K562 (cell line): ENCODE measurements at regions not wholly inside any gene's neighbourhood (a gene's known extent, or its start where the extent isn't known, plus 50 kb on each side); places are given as distances from the start of the nearest gene placed in this dataset.

ENCODE experiments used
- ATAC-seq: fragments of 200-7000 bp; cut with Tn5 transposase; 3 replicates; pipeline ENCODE4 v1.9.1; 2020; ENCODE audit warnings: moderate library complexity
- BruUV-seq: library from RNA; stranded (reverse); fragments of 400-500 nt; replicated peaks from 2 replicates; lab custom pipeline; 2021; lab: Mats Ljungman, UMichigan
- CTCF ChIA-PET: fragments of 300-600 bp; formaldehyde crosslinking; extraction: SDS; loops from one replicate; lab custom pipeline; 2021; ENCODE audit warnings: low intra/inter-chr PET ratio; lab: Yijun Ruan, JAX
- POLR2A ChIA-PET: fragments of 300-600, 350-650 bp; sonication (Branson Sonifier 250); formaldehyde crosslinking; extraction: SDS; loops from one replicate; lab custom pipeline; 2021; ENCODE audit warnings: antibody characterized with exemption, inconsistent platforms; lab: Yijun Ruan, JAX
- DNase-seq, 4 experiments: peaks; one replicate each; pipeline versions ENCODE4 v3.0.0 to v3.0.0-alpha.2; 2011 to 2018; ENCODE audit warnings: low spot score in 3 of 4, mixed read lengths in 3 of 4; ENCODE audit errors: extremely low read depth in 1 of 4
- FAIRE-seq: peaks from 2 replicates; lab custom pipeline; 2011; peaks lifted over from hg19 to GRCh38; lab: Jason Lieb, UNC
- H2AFZ ChIP-seq: 2 replicates; pipeline ENCODE4 v1.6.0; 2011; ENCODE audit warnings: low read depth, low read length, control low read depth, inconsistent platforms
- H3K27ac ChIP-seq: fragments of 200-600 bp; 3 replicates; pipeline ENCODE4 v1.8.0; 2011; ENCODE audit warnings: low read depth, mild to moderate bottlenecking, control low read depth, inconsistent platforms, low read length, moderate library complexity, mixed read lengths; ENCODE audit errors: extremely low read depth
- H3K27me3 ChIP-seq, 2 experiments: fragments of 300-600 bp in 1 of 2; 2 replicates in 1 of 2; 3 replicates in 1 of 2; pipeline versions ENCODE4 v1.6.0 to v1.8.0; 2011; ENCODE audit warnings: inconsistent platforms in 2 of 2, low read length in 2 of 2, mild to moderate bottlenecking in 1 of 2, mixed read lengths in 1 of 2, moderate library complexity in 1 of 2; ENCODE audit not compliant: control insufficient read depth in 2 of 2, insufficient read depth in 2 of 2
- H3K36me3 ChIP-seq: fragments of 300-600 bp; 3 replicates; pipeline ENCODE4 v1.8.0; 2011; ENCODE audit warnings: mild to moderate bottlenecking, low read length, inconsistent platforms; ENCODE audit not compliant: control insufficient read depth, insufficient read depth
- H3K4me1 ChIP-seq, 2 experiments: fragments of 200-600 bp in 1 of 2; replicated peaks in 1 of 2; 2 replicates in 1 of 2; 3 replicates in 1 of 2; pipeline versions ENCODE4 v1.5.1 to v1.8.0; 2011; ENCODE audit warnings: inconsistent platforms in 2 of 2, low read length in 2 of 2, mild to moderate bottlenecking in 1 of 2, mixed read lengths in 1 of 2, moderate library complexity in 1 of 2; ENCODE audit not compliant: control insufficient read depth in 2 of 2, insufficient read depth in 2 of 2
- H3K4me2 ChIP-seq: 2 replicates; pipeline ENCODE4 v1.6.1; 2011; ENCODE audit warnings: low read length, control low read depth, inconsistent platforms, mixed read lengths; ENCODE audit not compliant: insufficient read depth
- H3K4me3 ChIP-seq: fragments of 200-600 bp; sonication (generic), shearing (Covaris generic); 2 replicates; pipeline ENCODE4 v1.5.1; 2016; ENCODE audit warnings: control low read depth, inconsistent platforms
- H3K79me2 ChIP-seq: fragments of 200-600 bp; 3 replicates; pipeline ENCODE4 v1.8.0; 2011; ENCODE audit warnings: low read length, inconsistent platforms; ENCODE audit not compliant: control insufficient read depth, insufficient read depth
- H3K9ac ChIP-seq, 2 experiments: 2 replicates each; pipeline versions ENCODE4 v1.6.0 to v1.6.1; 2011; ENCODE audit warnings: low read depth in 2 of 2, low read length in 2 of 2, control low read depth in 1 of 2, inconsistent platforms in 1 of 2, mild to moderate bottlenecking in 1 of 2, mixed read lengths in 1 of 2; ENCODE audit not compliant: insufficient read depth in 1 of 2
- H3K9me1 ChIP-seq: one replicate; pipeline ENCODE4 v1.6.0; 2011; ENCODE audit warnings: inconsistent platforms, mild to moderate bottlenecking, low read length, moderate library complexity; ENCODE audit not compliant: control insufficient read depth, insufficient read depth
- H3K9me3 ChIP-seq: replicated peaks from 2 replicates; pipeline ENCODE4 v1.5.1; 2011; ENCODE audit warnings: low read depth, low read length, inconsistent platforms; ENCODE audit not compliant: control insufficient read depth, insufficient read depth
- H4K20me1 ChIP-seq: replicated peaks from 2 replicates; pipeline ENCODE4 v1.6.1; 2011; ENCODE audit warnings: low read length, inconsistent platforms, mixed read lengths; ENCODE audit not compliant: control insufficient read depth, insufficient read depth
- E2F1 ChIP-seq: sonication (generic); formaldehyde crosslinking; IDR thresholded peaks from 2 replicates; pipeline ENCODE4 v1.8.1; 2023; ENCODE audit warnings: mild to moderate bottlenecking, missing genetic modification reagents, moderate library complexity
- EGR1 ChIP-seq: fragments of 450-650 bp; conservative IDR thresholded peaks from 2 replicates; pipeline ENCODE4 v1.6.1; 2017; ENCODE audit warnings: mild to moderate bottlenecking
- GTF2F1 ChIP-seq: IDR thresholded peaks from 2 replicates; pipeline ENCODE4 v1.6.1; 2011; ENCODE audit warnings: low read depth, low read length, improper control_type of control experiment
- SIX5 ChIP-seq, 2 experiments: IDR thresholded peaks; 2 replicates each; pipeline ENCODE4 v1.6.1; 2011; ENCODE audit warnings: low read length in 2 of 2, borderline replicate concordance in 1 of 2, low read depth in 1 of 2, mild to moderate bottlenecking in 1 of 2, moderate library complexity in 1 of 2; ENCODE audit not compliant: insufficient read depth in 1 of 2
- SREBF1 ChIP-seq: fragments of 150-350 bp; IDR thresholded peaks from 2 replicates; pipeline ENCODE4 v1.6.1; 2014; ENCODE audit warnings: antibody characterized with exemption, low read depth, low read length, borderline replicate concordance
- ZFP30 ChIP-seq: fragments of 250-450 bp; sonication (Bioruptor Pico); IDR thresholded peaks from 2 replicates; pipeline ENCODE4 v1.8.0; 2022; ENCODE audit warnings: moderate library complexity, mild to moderate bottlenecking, inconsistent platforms, borderline replicate concordance
- ZNF24 ChIP-seq: fragments of 450-650 bp; IDR thresholded peaks from 2 replicates; pipeline ENCODE4 v1.6.1; 2016
- WGBS: fragments of 100-300 bp; shearing (Covaris generic); methylation state at CpG from one replicate; pipeline ENCODE4 v1.1.6; 2016; ENCODE audit warnings: low coverage, mixed read lengths; ENCODE audit not compliant: insufficient coverage; ENCODE audit errors: missing lambda C conversion rate; 5-methylcytosine and 5-hydroxymethylcytosine counted together
- in situ Hi-C: fragments of 300-500 bp; cut with MboI; formaldehyde crosslinking; loops from 4 replicates; pipeline ENCODE4 v1.15.0; 2018; ENCODE audit warnings: inconsistent platforms, mixed read lengths
- intact Hi-C: fragments of 100-400 bp; cut with micrococcal nuclease; formaldehyde crosslinking; loops from 2 replicates; pipeline ENCODE4 v1.14.2; 2022
- TF ChIP-seq, protein P1 (sequence below): fragments of 250-450 bp; sonication (Bioruptor Pico); IDR thresholded peaks from 2 replicates; pipeline ENCODE4 v1.5.0; 2020; ENCODE audit warnings: mild to moderate bottlenecking, borderline replicate concordance
- TF ChIP-seq, protein P2 (sequence below), 2 experiments: fragments of 450-650 bp in 1 of 2; IDR thresholded peaks; 2 replicates each; pipeline ENCODE4 v1.6.1; 2011 to 2017; ENCODE audit warnings: low read depth in 2 of 2, antibody characterized with exemption in 1 of 2, borderline replicate concordance in 1 of 2, low read length in 1 of 2, mild to moderate bottlenecking in 1 of 2, mixed read lengths in 1 of 2; ENCODE audit not compliant: control insufficient read depth in 1 of 2

GRCh38 chr12:88868050-88868449 is 287.8 kb upstream of the KITLG start:
- CTCF ChIA-PET = no interaction called here
- no peak overlapping the region for H3K9ac ChIP-seq
- in situ Hi-C loops = no loop called here
- no peaks in the 10 kb centered on the region for H3K79me2 ChIP-seq
- no peak for TF ChIP-seq ZFP30 (CRISPR knock-in tag)
- TF ChIP-seq, all 486 proteins: peak for 0
- Histone ChIP-seq H2AFZ (no peak overlapping the region), H3K4me1 (no peaks in the 10 kb centered on the region), H4K20me1 (no peaks in the 10 kb centered on the region), H3K9me3 (no peaks in the 10 kb centered on the region; the same call in 1 of the 2 replicates), H3K4me3 (no peak overlapping the region), H3K9me1 (no peaks in the 10 kb centered on the region), H3K27me3 (no peaks in the 10 kb centered on the region), H3K27ac (no peak overlapping the region), H3K36me3 (no peaks in the 10 kb centered on the region), H3K4me2 (no peak overlapping the region)
- FAIRE-seq (no peak), DNase-seq (no peak), ATAC-seq (no peak)
- intact Hi-C loops = no loop called here
- POLR2A ChIA-PET = no interaction called here
- no TSS peak for BruUV-seq

GRCh38 chr12:88867510-88867909 is 287.2 kb upstream of the KITLG start:
- ChIA-PET POLR2A (no interaction called here), CTCF (no interaction called here)
- no peak for DNase-seq
- Histone ChIP-seq H3K4me1 (no peaks in the 10 kb centered on the region), H3K9me3 (no peaks in the 10 kb centered on the region), H3K27me3 (no peaks in the 10 kb centered on the region), H3K36me3 (no peaks in the 10 kb centered on the region), H3K9me1 (no peaks in the 10 kb centered on the region), H3K27ac (no peak overlapping the region), H3K4me3 (no peak overlapping the region), H3K4me2 (no peak overlapping the region), H4K20me1 (no peaks in the 10 kb centered on the region), H3K79me2 (no peaks in the 10 kb centered on the region), H3K9ac (no peak overlapping the region), H2AFZ (no peak overlapping the region)
- no peak for ATAC-seq
- 5% methylated on average over 2 of the region's 2 CpGs for WGBS
- intact Hi-C loops (no loop called here), in situ Hi-C loops (no loop called here)
- FAIRE-seq = no peak
- no TSS peak for BruUV-seq
- TF ChIP-seq, protein P1, sequence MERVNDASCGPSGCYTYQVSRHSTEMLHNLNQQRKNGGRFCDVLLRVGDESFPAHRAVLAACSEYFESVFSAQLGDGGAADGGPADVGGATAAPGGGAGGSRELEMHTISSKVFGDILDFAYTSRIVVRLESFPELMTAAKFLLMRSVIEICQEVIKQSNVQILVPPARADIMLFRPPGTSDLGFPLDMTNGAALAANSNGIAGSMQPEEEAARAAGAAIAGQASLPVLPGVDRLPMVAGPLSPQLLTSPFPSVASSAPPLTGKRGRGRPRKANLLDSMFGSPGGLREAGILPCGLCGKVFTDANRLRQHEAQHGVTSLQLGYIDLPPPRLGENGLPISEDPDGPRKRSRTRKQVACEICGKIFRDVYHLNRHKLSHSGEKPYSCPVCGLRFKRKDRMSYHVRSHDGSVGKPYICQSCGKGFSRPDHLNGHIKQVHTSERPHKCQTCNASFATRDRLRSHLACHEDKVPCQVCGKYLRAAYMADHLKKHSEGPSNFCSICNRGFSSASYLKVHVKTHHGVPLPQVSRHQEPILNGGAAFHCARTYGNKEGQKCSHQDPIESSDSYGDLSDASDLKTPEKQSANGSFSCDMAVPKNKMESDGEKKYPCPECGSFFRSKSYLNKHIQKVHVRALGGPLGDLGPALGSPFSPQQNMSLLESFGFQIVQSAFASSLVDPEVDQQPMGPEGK (CRISPR knock-in tag) = no peak
- TF ChIP-seq SIX5 (IDR thresholded peaks at IDR 0.05; ENCODE audit: borderline replicate concordance in 1 of 2, insufficient read depth in 1 of 2, low read depth in 1 of 2, low read length in 2 of 2) (no peak), E2F1 (CRISPR knock-in tag) (no peak), ZNF24 (no peak), EGR1 (no peak), GTF2F1 (no peak), SREBF1 (no peak)
- TF ChIP-seq, protein P2, sequence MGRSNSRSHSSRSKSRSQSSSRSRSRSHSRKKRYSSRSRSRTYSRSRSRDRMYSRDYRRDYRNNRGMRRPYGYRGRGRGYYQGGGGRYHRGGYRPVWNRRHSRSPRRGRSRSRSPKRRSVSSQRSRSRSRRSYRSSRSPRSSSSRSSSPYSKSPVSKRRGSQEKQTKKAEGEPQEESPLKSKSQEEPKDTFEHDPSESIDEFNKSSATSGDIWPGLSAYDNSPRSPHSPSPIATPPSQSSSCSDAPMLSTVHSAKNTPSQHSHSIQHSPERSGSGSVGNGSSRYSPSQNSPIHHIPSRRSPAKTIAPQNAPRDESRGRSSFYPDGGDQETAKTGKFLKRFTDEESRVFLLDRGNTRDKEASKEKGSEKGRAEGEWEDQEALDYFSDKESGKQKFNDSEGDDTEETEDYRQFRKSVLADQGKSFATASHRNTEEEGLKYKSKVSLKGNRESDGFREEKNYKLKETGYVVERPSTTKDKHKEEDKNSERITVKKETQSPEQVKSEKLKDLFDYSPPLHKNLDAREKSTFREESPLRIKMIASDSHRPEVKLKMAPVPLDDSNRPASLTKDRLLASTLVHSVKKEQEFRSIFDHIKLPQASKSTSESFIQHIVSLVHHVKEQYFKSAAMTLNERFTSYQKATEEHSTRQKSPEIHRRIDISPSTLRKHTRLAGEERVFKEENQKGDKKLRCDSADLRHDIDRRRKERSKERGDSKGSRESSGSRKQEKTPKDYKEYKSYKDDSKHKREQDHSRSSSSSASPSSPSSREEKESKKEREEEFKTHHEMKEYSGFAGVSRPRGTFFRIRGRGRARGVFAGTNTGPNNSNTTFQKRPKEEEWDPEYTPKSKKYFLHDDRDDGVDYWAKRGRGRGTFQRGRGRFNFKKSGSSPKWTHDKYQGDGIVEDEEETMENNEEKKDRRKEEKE (IDR thresholded peaks at IDR 0.05; ENCODE audit: borderline replicate concordance in 1 of 2, control insufficient read depth in 1 of 2, low read depth in 2 of 2, low read length in 1 of 2) = no peak
